CD4-positive, alpha-beta T cell treated with Interleukin-6 for 4 hours (primary cell): ENCODE measurements at regions not wholly inside any gene's neighbourhood (a gene's known extent, or its start where the extent isn't known, plus 50 kb on each side); places are given as distances from the start of the nearest gene placed in this dataset.
"Not testable (repeated sequence)": the region's sequence is repeated elsewhere in the genome, so short reads cannot be mapped to it uniquely, and the experiment has no call there.

Experiments used
- DNase-seq: peaks from one replicate; pipeline ENCODE4 v3.0.0-alpha.2; 2020; ENCODE audit warnings: mixed read lengths

DNA sequence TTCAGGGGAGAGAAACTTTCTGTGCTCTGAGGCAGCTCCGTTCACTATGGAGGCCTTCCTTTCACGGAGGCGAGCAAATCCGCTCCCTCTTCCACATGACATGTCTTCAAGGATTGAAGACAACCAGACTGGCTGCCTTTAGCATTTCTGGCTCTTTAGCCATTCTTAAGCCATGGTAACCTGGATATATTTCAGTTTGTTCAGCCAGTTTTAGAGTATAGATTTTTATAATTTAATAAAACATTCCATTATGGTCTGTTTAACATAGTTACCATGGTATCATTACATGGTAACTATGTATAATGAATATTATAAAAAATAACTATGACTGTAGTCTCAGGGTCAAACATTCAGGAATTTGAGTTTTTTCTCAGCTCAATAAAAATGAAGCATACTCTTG lies 54.2 kb upstream of the NFIA start:
- no peak for DNase-seq

DNA sequence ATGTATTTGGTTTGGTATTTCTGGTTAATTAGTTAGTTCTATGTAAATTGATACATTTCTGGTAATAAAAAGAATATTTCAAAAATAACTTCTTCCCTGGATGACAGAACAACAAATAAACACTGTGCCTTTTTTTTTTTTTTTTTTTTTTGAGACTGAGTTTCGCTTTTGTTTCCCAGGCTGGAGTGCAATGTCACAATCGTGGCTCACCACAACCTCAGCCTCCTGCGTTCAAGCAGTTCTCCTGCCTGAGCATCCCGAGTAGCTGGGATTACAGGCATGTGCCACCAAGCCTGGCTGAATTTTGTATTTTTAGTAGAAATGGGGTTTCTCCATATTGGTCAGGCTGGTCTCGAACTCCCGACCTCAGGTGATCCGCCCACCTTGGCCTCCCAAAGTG lies 64.3 kb upstream of the NFIA start:
- DNase-seq, result not testable (repeated sequence)

DNA sequence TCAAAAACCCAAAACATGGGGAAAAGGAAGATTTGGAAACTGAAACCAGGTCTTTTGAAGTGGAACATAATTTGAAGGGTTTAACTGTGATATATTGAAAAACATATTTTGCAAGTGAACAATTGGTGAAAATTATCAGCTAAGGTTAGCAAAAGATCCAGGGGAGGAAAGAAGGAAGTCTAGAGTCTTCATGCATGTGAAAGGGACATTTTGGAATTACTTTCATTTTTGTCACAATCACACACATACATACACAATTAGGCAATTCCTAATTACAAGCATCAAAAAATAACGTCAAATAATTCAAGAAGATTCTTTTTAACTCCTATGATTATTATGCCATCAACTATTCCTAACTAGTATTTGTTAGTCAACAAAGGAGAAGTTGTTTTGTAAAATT lies 64.7 kb upstream of the NFIA start:
- no peak for DNase-seq

DNA sequence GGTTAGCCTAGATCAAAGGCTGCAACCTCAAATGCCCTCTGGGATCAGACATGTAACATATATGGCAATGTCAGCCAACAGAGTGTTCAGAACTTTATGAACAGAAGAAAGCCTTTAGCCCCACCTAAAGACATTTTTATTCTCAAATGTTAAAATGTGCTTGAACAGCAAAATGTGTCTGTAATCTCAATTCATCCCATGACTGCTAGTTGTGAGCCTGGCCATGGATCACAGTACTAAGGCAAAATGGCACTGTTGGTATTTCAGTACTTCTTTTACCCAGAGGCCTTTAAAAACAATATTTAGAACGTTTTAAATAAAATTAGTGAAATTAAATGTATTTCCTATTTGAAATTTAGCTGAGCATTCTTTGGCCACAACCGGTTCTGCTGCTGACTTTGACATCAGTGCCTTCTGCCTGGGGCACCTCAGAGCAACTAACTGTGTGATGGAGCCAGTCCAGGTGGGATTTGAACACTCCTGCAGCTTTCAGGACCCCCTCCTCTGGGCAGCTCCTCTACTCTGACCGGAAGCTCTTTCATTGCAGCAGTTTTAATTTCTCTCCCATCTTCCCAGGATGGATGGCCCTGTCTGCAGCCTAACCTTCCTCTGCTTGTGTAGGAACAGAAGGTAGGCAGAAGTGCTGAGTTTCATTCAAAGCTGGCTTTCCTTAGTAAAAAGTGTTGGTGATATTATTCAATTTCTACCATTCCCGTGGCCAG lies 68.3 kb upstream of the NFIA start:
- DNase-seq, result no peak

DNA sequence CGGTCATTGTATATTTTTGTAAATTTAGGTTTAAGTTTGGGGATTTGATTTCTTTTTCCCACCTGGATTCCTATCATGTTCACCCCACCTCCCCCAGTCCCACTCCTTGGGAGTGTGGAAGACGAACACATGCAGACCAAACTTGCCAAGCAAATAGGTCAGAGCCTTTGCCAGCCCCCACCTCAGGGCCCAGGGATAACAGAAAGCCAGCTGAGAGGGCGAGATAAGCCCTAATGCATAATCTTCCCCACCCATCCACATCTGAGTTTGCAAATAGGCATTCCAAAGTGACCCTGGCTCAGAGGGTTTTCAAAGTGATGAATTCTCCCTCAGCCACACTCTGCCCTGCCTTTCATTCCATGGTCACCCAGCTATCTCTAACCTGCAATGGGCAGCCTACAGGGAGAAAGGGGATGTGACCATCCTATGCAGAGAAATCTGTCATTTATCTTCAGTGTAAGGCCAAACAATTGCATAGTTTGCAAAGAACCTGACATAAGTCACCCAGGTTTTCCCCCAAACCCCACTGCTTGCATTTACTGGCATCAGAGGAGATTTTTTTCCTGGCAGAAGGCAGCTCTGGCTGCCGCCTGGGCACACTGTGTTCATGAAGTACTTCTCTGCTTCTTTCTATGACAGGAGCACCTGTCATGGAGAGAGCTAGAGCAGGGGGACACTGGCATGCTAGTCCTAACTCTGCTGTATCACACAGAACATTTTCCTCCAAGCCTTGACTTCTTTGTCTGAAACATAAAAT lies 69.0 kb upstream of the NFIA start:
- DNase-seq, result no peak

DNA sequence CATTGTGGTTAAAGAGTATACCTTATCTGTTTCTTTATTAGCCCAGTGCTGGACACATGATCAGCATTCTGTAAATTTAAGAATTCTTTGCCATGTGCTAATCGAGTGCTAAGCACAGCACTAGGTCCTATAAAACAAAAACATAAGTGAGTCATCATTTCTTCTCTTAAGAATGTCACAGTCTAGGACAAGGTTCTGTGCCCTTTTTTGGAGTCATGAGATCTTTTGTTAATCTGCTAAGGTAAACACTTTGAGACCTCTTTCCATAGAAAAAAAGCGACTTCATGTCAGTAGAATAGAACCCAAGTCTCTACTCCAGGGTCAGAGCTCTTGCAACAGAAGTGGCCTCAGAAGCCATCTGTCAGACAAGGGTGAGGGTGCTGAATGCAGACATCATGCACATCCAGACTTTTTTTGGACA lies 70.0 kb upstream of the NFIA start:
- DNase-seq, result no peak

DNA sequence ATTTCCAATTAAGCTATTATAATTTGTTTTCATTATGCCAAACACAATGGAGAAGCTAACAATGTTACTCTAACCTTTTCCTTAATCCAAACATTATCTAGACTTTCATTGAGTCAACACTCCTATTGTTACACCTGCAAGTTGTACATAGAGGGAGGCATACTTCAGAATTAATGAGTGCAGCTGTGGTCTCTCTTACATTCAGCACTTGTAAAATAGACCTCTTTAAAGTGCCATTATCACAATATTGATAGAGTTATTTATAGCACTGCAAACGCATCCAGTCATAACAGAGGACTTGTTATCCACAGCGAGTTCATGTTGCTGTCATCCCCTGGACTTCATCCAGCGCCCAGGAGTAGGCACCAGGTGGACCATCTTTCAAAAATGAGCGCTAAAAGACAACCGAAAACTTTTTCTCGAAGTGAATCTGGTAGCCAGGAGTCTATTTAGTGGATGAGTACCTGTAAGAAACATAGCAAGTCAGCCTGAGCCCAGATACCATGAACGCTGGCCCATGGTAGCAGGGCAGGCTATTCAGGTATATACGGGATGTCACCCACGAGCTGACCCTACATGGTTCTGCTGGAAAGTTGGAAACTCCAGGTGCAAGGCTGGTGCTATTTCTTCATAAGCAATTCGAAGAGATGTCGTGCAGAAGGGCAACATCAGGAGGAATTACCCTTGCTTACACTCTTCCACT lies 70.6 kb upstream of the NFIA start:
- no peak for DNase-seq

DNA sequence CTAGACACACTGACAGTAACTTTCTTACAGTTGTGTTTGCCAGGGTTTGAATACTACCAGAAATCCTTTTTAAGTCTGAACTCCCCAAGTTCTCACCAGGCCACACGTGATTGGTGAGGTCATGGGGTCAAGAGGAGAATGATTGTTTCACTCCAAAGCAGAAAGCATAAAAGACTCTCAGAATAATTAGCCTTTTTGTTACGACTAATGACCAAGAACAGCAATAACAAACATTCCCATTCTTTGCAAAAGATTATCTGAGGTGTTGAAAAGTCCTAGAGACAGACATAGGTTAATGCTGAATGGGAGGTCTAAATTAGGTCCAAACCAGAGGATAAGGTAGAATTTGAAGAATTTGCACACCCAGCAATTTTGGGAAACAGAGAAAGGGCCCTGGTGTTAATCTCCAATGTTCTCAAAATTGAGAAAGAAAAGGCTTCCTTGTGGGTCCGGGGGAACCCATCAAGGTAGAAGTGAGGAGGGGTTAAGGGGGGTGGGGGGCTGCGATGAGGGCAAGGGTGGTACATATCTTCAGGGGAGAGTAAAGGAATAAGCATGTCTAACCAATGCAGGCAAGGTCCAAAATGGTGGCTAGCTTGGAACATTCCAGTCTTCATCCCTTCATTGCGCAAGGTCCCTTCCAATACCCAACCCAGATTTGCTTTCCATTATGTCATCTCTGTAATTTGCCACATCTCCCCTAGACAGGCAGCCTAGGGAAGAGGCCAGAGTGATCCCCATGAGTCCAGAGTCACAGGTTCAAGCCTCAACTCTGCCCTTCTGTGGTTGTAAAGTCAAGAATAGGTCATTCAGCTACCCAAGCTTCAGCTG lies 74.6 kb upstream of the NFIA start:
- DNase-seq, result no peak

DNA sequence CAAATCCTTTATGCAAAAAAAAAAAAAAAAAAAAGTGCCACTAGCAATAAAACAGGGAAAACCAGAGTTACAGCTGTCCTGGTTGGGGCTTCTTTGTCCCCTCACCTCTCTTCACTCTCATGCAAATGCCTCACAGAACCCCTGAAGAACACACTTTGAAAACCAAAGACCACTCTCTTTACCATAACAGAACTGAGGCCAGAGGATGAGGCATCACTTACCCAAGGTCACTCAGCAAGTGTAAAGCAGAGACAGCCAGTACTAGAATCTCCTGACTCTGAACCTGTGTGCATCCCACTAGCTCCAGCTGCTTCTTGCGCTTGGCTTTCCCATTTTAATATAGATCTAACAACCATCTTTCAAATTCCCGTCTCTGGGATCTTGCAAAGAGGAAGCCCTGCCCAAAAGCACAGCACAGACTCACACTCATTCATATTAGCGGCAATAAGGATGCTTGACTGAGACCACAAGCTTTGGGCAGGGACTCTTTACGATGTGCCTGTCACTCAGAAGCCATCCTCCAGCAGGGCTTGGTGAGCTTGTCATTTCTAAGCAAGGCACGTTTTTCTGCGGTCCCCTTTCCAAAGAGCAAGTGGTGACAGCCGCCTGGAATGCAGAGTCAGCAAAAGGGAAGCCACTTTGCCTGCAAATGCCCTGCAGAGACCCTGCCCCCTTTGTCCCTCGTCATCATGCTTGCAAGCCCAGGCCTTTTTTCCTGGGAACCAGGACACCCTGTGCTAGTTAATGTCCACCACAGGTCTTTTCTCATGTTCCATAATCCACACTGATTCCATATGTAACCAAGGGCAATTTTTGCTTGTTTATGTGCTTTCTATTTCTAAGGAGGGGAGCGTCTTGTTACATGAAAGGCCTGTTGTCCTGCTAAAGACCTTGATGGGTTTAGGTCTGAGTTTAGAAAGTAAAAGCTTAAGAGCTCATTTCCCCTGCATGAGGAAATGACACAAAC lies 76.5 kb upstream of the NFIA start:
- DNase-seq, result no peak

DNA sequence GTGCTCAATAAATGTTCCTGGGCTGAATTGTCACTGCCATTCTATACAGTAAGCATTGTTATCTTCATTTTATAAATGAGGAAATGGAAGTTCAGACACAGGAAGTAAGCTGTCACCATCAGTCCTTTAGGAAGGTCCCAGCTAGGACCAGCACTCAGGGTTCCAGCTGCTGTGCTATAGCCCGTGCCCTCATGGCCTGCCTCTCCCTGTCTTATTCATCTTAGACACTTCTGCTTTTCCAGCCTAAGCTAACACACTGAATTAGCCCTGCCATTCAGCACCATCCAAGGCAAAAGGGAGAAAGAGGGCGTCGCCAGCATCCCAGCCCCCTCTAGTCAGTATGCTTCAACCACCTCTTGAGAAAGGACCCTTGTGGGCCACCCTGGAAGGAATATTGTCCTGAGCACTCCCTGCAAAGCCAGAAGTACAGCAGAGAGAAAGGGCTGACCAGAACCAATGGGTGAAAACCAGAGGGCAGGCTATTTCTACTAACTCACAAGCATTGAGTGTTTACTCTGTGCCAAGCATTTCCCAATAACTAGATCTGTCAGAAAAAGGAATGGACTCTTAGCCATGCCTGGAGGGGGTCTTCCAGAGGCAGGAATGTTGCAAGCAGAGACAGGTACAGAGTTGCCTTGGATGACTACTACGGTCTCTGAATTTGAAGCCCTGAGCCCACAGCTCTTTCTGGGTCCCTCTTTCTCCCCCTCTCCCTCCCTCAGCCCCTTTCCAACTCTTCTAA lies 77.9 kb upstream of the NFIA start:
- no peak for DNase-seq

DNA sequence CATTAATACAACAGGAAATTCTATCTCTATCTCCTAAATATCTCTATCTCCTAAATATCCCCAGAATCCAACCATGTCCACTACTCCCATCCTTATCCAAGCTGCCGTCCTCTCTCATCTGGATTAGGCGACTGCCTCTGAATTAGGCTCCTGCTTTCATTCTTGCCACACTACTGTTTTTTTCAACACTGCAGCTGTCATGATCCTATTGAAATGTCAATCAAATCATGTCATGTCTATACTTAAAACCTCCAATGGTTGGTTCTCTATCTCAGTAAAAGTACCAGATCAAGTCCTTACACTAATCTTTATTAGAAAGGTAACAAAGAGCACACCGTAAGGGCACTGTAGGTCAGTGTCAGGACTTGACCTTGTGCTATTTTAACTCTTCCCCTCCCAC lies 82.0 kb upstream of the NFIA start:
- DNase-seq, result no peak

DNA sequence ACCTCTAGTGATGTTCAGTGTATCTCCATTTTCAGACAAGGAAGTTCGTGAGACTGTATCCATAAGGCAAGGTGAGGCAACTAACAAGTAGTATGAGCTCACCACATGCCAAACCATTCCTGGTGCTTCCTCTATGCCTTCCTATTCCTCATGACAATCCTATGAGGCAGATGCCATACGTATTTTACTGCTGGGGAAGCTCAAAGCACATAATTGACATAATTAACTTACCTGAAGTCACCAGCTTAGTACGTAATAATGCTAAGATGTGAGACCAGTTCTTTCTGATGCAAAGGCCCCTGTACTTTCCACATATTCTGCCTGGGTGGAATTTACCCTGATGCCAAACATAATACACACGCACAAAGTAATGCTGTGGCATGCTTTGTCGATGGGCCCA lies 83.6 kb upstream of the NFIA start:
- DNase-seq, result no peak

DNA sequence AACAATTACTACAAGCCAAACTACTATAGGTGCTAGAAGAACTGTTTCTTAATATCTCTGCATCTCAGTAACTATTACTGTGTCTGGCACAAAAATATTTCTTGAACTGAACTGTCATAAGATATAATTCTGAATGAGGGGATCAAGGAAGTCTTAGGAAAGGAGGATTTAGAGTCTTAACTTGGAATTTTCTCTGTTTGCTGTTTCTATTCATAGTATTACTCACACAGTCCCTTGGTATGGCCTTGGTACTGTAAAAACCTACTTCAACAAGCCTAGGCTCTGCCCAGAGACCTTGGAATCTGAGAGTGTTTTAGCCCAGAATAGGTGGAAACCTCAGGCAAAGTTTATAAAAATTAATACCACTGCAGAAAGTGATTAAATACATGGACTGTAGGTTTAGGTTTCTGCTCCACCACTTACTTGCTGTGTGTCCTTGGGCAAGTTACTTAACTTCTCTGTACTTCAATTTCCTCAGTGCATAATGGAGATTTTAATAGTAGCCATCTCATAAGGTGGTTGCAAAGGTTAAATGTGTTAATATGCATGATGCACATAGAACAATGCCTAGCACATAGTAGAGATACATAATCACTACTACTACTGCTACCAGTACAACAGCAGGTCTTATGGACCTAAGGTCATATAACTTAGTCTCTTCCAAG lies 87.4 kb upstream of the NFIA start:
- no peak for DNase-seq

DNA sequence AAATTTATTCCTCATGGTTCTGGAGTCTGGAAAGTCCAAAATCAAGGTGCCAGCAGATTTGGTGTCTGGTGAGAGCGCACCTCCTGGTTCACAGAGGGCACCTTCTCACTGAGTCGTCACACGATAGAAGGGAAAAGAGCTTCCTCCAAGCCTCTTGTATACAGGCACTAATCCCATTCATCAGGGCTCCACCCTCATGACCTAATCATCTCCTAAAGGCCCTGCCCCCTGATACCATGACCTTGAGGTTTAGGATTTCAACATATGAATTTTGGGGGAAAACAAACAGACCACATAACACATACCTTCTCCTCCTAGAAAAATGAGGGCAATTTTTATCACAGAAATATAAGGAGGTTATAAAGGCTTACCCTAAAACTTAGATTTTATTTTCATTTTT lies 88.0 kb upstream of the NFIA start:
- DNase-seq, result no peak

DNA sequence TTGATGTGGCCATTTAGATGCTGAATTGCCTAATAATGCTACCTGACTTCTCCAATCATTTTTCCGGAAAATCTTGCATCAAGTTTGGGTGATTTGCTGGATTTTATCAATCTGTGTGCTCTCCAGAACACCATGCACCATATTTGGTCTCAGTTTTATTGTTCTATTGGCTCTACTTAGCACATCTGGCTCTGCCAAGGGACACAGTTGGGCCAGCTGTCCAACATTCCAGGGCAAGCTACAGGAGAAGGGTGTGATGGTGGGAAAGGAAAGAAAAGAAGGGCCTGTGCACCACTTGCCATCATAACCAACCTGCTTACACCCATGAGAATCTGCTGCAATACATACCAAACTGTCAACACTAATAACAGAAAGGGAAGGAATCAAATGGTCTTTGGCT lies 90.2 kb upstream of the NFIA start:
- DNase-seq, result no peak

DNA sequence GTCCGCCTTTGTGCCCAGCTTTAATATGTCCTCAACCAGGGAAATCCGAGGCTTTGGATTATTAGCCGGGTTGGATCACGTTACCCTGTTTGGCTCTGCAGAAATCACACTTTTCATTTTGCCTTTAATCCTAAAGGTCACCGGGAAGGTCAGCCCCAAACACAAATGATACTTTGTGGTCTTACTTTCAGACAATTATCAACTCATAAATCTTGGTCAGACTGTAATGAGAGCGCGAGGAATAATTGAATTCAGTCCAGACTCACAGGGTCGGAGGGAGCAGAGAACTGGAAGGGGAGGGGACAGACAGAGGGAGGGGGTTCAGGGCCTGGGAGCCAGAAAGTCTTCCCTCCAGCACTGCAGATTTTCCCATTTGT lies 91.7 kb upstream of the NFIA start:
- DNase-seq, result no peak

DNA sequence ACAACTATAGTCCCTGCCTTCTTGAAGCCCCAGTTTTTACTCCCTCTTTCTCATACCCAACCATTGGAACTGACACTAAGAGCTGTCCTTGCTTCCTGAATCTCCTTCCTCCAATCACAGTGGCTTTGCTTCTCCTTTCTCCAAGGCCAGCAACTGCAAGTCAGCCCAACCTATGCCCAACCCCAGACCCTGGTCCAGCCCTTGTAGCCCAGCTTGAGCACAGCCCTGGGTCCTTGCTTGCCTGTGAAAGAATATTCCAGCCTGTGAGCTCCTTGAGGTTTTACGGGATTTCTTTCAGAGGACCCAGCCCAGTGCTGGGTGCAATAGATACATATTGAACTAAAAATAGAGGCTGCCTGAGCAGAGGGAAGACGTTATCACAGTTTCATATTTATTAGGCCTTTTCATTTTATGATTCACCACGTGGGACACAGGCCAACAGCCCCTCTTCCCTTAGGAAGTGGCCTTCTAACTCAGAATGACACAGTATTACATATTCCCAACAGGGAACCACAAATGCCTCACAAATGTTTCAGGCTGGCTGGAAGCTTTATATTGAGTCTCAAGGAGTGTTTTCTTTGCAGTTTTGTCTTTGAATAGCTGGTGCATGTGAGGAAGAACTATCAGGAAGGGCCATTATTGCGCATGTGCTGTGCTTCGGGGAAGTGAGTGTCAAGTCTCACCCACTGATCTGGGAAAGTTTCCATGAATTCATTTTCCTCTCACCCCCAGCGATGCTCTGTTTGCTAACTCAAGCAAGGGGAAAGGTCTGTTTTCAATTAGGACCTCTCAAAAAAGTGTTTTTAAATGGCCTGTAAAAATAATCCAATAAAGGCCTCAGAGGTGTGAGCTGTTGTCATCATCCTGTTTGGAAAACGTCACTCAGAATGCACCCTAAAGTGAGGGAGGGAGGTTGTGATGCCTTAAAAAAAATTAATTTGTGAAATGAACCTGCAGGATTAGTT lies 92.3 kb upstream of the NFIA start:
- no peak for DNase-seq

DNA sequence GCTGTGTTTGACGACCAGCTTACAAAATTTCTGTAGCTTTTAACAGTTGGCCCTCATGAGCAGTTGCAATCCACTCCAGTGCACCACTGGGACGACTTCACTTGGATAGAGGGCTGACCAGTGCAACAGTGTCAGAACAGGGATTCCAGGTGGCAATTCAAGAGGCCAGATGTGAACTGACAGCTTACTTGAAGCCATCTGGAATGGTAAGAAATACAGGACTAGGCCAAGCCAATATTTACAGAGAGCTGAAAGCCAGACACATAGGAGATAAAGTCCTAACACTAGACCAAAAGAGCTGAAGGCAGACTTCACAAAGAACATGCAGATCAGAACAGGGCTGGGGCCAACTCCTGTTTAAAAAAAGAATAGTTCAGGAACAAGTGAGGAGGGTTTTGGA lies 93.5 kb upstream of the NFIA start:
- no peak for DNase-seq

DNA sequence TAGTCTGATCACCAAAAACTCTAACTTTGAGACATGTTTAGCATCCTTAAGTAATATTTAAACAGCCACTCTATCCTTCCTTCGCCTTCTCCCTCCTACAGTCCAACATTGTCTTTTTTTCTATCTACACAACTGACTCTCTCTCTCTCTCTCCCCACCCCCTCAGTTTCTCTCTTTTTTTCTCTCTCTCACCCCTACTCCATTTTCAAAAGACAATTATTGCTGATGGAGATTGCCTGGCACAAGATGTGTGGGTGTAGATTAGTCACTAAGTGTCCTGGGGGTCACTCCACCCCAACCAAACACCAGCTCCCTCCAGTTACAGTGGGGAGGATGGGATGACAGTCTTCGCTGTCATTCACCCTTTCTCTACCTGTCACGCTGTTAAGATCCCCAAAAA lies 94.5 kb upstream of the NFIA start:
- DNase-seq, result no peak
